IMR-90 (cell line): ENCODE measurements at regions not wholly inside any gene's neighbourhood (a gene's known extent, or its start where the extent isn't known, plus 50 kb on each side); places are given as distances from the start of the nearest gene placed in this dataset.

ENCODE experiments used
- ATAC-seq: fragments of 200-7000 bp; cut with Tn5 transposase; 2 replicates; pipeline ENCODE4 v1.9.1; 2020; ENCODE audit warnings: low read depth, mild to moderate bottlenecking, moderate library complexity
- BruUV-seq: library from RNA; stranded (reverse); fragments of 400-500 nt; replicated peaks from 2 replicates; lab custom pipeline; 2021; lab: Mats Ljungman, UMichigan
- CTCF ChIA-PET: fragments of 300-600 bp; formaldehyde crosslinking; extraction: SDS; loops from one replicate; lab custom pipeline; 2021; ENCODE audit warnings: antibody characterized with exemption; lab: Yijun Ruan, JAX
- POLR2A ChIA-PET: fragments of 300-600 bp; sonication (Branson Sonifier 250); formaldehyde crosslinking; loops from one replicate; lab custom pipeline; 2022; ENCODE audit warnings: antibody characterized with exemption; ENCODE audit not compliant: unreplicated experiment; lab: Charles Lee
- DNase-seq: peaks from one replicate; pipeline ENCODE4 v3.0.0; 2013
- H2AFZ ChIP-seq: replicated peaks from 2 replicates; pipeline ENCODE3; 2013; ENCODE audit warnings: low read length, mild to moderate bottlenecking; ENCODE audit not compliant: poor library complexity
- H2AK5ac ChIP-seq: 2 replicates; pipeline ENCODE4 v1.6.1; 2013; ENCODE audit warnings: low read depth, low read length, inconsistent platforms
- H2AK9ac ChIP-seq: replicated peaks from 2 replicates; pipeline ENCODE3; 2013; ENCODE audit warnings: mild to moderate bottlenecking, low read depth, low read length, moderate library complexity; ENCODE audit not compliant: poor library complexity
- H2BK120ac ChIP-seq: 2 replicates; pipeline ENCODE4 v1.6.1; 2013; ENCODE audit warnings: low read depth, low read length, inconsistent platforms
- H2BK15ac ChIP-seq: 3 replicates; pipeline ENCODE4 v1.6.1; 2013; ENCODE audit warnings: low read depth, low read length, inconsistent platforms
- H2BK20ac ChIP-seq: 2 replicates; pipeline ENCODE4 v1.6.1; 2013; ENCODE audit warnings: low read depth, mild to moderate bottlenecking, inconsistent platforms, low read length, moderate library complexity
- H2BK5ac ChIP-seq: 2 replicates; pipeline ENCODE4 v1.6.1; 2013; ENCODE audit warnings: mild to moderate bottlenecking, low read depth, low read length, inconsistent platforms; ENCODE audit not compliant: poor library complexity, severe bottlenecking
- H3K14ac ChIP-seq: replicated peaks from 2 replicates; pipeline ENCODE4 v1.6.1; 2013; ENCODE audit warnings: low read depth, low read length, inconsistent platforms
- H3K18ac ChIP-seq: 2 replicates; pipeline ENCODE4 v1.6.1; 2013; ENCODE audit warnings: low read depth, low read length, control low read depth
- H3K23ac ChIP-seq: 2 replicates; pipeline ENCODE4 v1.6.1; 2013; ENCODE audit warnings: low read depth, low read length, inconsistent platforms
- H3K27ac ChIP-seq: 2 replicates; pipeline ENCODE4 v1.5.1; 2013; ENCODE audit warnings: mild to moderate bottlenecking, control low read depth, low read length; ENCODE audit not compliant: insufficient read depth
- H3K27me3 ChIP-seq: 2 replicates; pipeline ENCODE4 v1.6.1; 2013; ENCODE audit warnings: low read length; ENCODE audit not compliant: control insufficient read depth, insufficient read depth
- H3K36me3 ChIP-seq: 2 replicates; pipeline ENCODE4 v1.6.1; 2013; ENCODE audit warnings: low read length, mixed read lengths; ENCODE audit not compliant: control insufficient read depth, insufficient read depth
- H3K4ac ChIP-seq: 2 replicates; pipeline ENCODE4 v1.6.1; 2013; ENCODE audit warnings: low read depth, low read length, inconsistent platforms
- H3K4me1 ChIP-seq: 2 replicates; pipeline ENCODE4 v1.6.1; 2013; ENCODE audit warnings: low read length, mixed read lengths; ENCODE audit not compliant: control insufficient read depth, insufficient read depth
- H3K4me2 ChIP-seq: 2 replicates; pipeline ENCODE4 v1.6.1; 2013; ENCODE audit warnings: low read depth, mild to moderate bottlenecking, control low read depth, low read length, moderate library complexity
- H3K4me3 ChIP-seq: 2 replicates; pipeline ENCODE4 v1.5.1; 2013; ENCODE audit warnings: low read depth, mild to moderate bottlenecking, control low read depth, low read length, moderate library complexity; ENCODE audit not compliant: insufficient read depth
- H3K56ac ChIP-seq: 2 replicates; pipeline ENCODE4 v1.6.1; 2013; ENCODE audit warnings: low read length, inconsistent platforms; ENCODE audit not compliant: insufficient read depth; ENCODE audit errors: extremely low read depth
- H3K79me1 ChIP-seq, 2 experiments: 2 replicates each; pipeline ENCODE4 v1.6.1; 2013; ENCODE audit warnings: low read length in 2 of 2, inconsistent platforms in 1 of 2, low read depth in 1 of 2
- H3K9ac ChIP-seq: 2 replicates; pipeline ENCODE4 v1.6.1; 2013; ENCODE audit warnings: low read depth, low read length, control low read depth
- H3K9me1 ChIP-seq: 2 replicates; pipeline ENCODE4 v1.6.1; 2013; ENCODE audit warnings: low read length, inconsistent platforms; ENCODE audit not compliant: insufficient read depth
- H3K9me3 ChIP-seq: 2 replicates; pipeline ENCODE4 v1.6.1; 2013; ENCODE audit warnings: low read length; ENCODE audit not compliant: control insufficient read depth, insufficient read depth
- H4K20me1 ChIP-seq: 2 replicates; pipeline ENCODE4 v1.6.1; 2013; ENCODE audit warnings: low read length, inconsistent platforms; ENCODE audit not compliant: insufficient read depth
- H4K5ac ChIP-seq: 2 replicates; pipeline ENCODE4 v1.6.1; 2013; ENCODE audit warnings: mild to moderate bottlenecking, low read depth, low read length, control low read depth
- H4K8ac ChIP-seq, 2 experiments: 2 replicates each; pipeline ENCODE4 v1.6.1; 2013; ENCODE audit warnings: low read depth in 2 of 2, low read length in 2 of 2, control low read depth in 1 of 2, inconsistent platforms in 1 of 2
- H4K91ac ChIP-seq: 2 replicates; pipeline ENCODE4 v1.6.1; 2013; ENCODE audit warnings: low read depth, low read length, inconsistent platforms; ENCODE audit not compliant: insufficient read depth
- BHLHE40 ChIP-seq: fragments of 150-350 bp; IDR thresholded peaks from 2 replicates; pipeline ENCODE4 v1.6.1; 2016; ENCODE audit warnings: mild to moderate bottlenecking, low read depth, low read length
- CEBPB ChIP-seq: IDR thresholded peaks from 2 replicates; pipeline ENCODE4 v1.6.1; 2012; ENCODE audit warnings: low read depth, low read length, improper control_type of control experiment
- CHD1 ChIP-seq: IDR thresholded peaks from 2 replicates; pipeline ENCODE4 v1.6.1; 2012; ENCODE audit warnings: low read depth, low read length, improper control_type of control experiment
- FOS ChIP-seq: fragments of 150-350 bp; IDR thresholded peaks from 2 replicates; pipeline ENCODE4 v1.6.1; 2016; ENCODE audit warnings: low read depth, low read length
- MAFK ChIP-seq: IDR thresholded peaks from 2 replicates; pipeline ENCODE4 v1.6.1; 2012; ENCODE audit warnings: low read depth, low read length, improper control_type of control experiment
- MAZ ChIP-seq: IDR thresholded peaks from 2 replicates; pipeline ENCODE4 v1.6.1; 2012; ENCODE audit warnings: low read depth, mild to moderate bottlenecking, low read length, improper control_type of control experiment, moderate library complexity, borderline replicate concordance
- MXI1 ChIP-seq: IDR thresholded peaks from 2 replicates; pipeline ENCODE4 v1.6.1; 2012; ENCODE audit warnings: low read depth, mild to moderate bottlenecking, low read length, moderate library complexity, borderline replicate concordance
- NFE2L2 ChIP-seq: fragments of 150-350 bp; IDR thresholded peaks from 2 replicates; pipeline ENCODE4 v1.6.1; 2016; ENCODE audit warnings: low read depth, mild to moderate bottlenecking, low read length
- POLR2A ChIP-seq: IDR thresholded peaks from 2 replicates; pipeline ENCODE4 v1.6.1; 2012; ENCODE audit warnings: mild to moderate bottlenecking, low read depth, low read length
- SMC3 ChIP-seq: fragments of 150-350 bp; IDR thresholded peaks from 2 replicates; pipeline ENCODE4 v1.6.1; 2016; ENCODE audit warnings: low read depth, mild to moderate bottlenecking, antibody characterized with exemption, low read length, moderate library complexity
- USF2 ChIP-seq: fragments of 150-350 bp; IDR thresholded peaks from 2 replicates; pipeline ENCODE4 v1.6.1; 2017; ENCODE audit warnings: mild to moderate bottlenecking, antibody characterized with exemption, low read length, low read depth
- WGBS, 2 experiments: methylation state at CpG; one replicate each; pipeline versions ENCODE4 v1.1.5 to v1.1.7; 2013; ENCODE audit warnings: missing lambda C conversion rate in 2 of 2; ENCODE audit not compliant: insufficient read length in 1 of 2; ENCODE audit errors: extremely low coverage in 2 of 2; 5-methylcytosine and 5-hydroxymethylcytosine counted together
- dilution Hi-C: fragments of 300-500 bp; cut with HindIII; formaldehyde crosslinking; loops from one replicate; pipeline ENCODE4 v1.14.3; 2018; ENCODE audit warnings: low sequenced_read_pairs; ENCODE audit not compliant: unreplicated experiment
- in situ Hi-C: fragments of 300-500 bp; cut with MboI; formaldehyde crosslinking; loops from 3 replicates; pipeline ENCODE4 v1.14.3; 2019; ENCODE audit warnings: low sequenced_read_pairs, inconsistent platforms, mixed read lengths
- intact Hi-C: fragments of 100-400 bp; cut with micrococcal nuclease; formaldehyde crosslinking; loops from 2 replicates; pipeline ENCODE4 v1.10.0; 2022

- TF ChIP-seq SMC3 (no peak), FOS (no peak), POLR2A (no peak), CHD1 (no peak), MAZ (no peak), CEBPB (no peak), MAFK (no peak), USF2 (no peak), MXI1 (no peak), BHLHE40 (no peak), NFE2L2 (no peak)
Observed at GRCh38 chr7:155227788-155228458, 69.8 kb upstream of the INSIG1 start.

More at GRCh38 chr7:155227788-155228458, 69.8 kb upstream of the INSIG1 start:
- Histone ChIP-seq H3K56ac (no peak overlapping the region), H3K27me3 (peaks cover 2% of the 10 kb centered on the region; the same call in 1 of the 2 replicates), H4K91ac (0 out of 2 replicates have a peak overlapping the region, but pooled peaks have one; percentile 61), H2BK120ac (peak overlapping the region; percentile 76; the same call in 1 of the 2 replicates), H2AFZ (no peak overlapping the region), H3K9me1 (peaks cover 13% of the 10 kb centered on the region), H4K5ac (no peak overlapping the region), H3K4ac (peak overlapping the region; percentile 84), H3K4me1 (peaks cover 8% of the 10 kb centered on the region), H3K18ac (no peak overlapping the region), H2AK5ac (peak overlapping the region; percentile 91), H2BK5ac (peak overlapping the region; percentile 31), H3K14ac (no peak overlapping the region), H3K9me3 (no peaks in the 10 kb centered on the region), H3K4me2 (no peak overlapping the region), H3K23ac (no peak overlapping the region), H4K20me1 (no peaks in the 10 kb centered on the region), H3K36me3 (no peaks in the 10 kb centered on the region), H3K9ac (no peak overlapping the region), H3K27ac (no peak overlapping the region), H2BK20ac (peak overlapping the region; percentile 63), H3K79me1 (no peaks in the 10 kb centered on the region), H3K4me3 (no peak overlapping the region), H4K8ac (peak overlapping the region in 1 of 2 experiments; percentile 24; a peak in 1 of 4 replicates), H2BK15ac (peak overlapping the region; percentile 48; the same call in 1 of the 3 replicates), H2AK9ac (no peak overlapping the region)
- CTCF ChIA-PET: no interaction called here
- ATAC-seq (no peak), DNase-seq (no peak)
- in situ Hi-C loops: no loop called here
- POLR2A ChIA-PET: no interaction called here
- dilution Hi-C loops: no loop called here
- 84% methylated on average over 16 of the region's 22 CpGs; no CpG with 5 or more reads in 1 of the 2 experiments for WGBS, 2 experiments
- intact Hi-C loops: no loop called here
- no TSS peak for BruUV-seq
